ENCODE measurements at regions not wholly inside any gene's neighbourhood (a gene's known extent, or its start where the extent isn't known, plus 50 kb on each side); places are given as distances from the start of the nearest gene placed in this dataset.

DNA sequence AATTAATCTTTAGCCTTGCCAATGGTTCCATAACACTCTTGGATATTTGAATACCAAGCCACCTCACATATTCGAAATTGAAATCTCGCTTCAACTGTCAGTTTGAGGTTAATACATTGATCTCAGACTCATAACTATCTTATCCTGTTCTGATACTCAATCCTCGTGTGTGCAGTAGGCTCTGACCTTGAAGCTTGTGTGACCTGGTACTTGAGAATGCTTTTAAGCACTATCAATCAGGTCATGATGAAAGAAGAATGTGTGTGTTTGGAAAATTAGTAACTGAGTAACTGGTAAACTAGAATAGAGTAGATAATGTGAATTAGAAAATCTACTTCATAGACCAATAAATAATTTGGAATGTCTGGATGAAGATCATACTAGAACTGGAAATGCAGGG lies 1266.7 kb downstream of the MAT2B start:
- Histone ChIP-seq H3K9me3 (ENCODE audit: low read length) (peaks cover 76% of the 10 kb centered on the region), H3K27me3 (ENCODE audit: control insufficient read depth in 1 of 2, insufficient read depth in 2 of 2, low read length in 2 of 2) (no peaks in the 10 kb centered on the region), H4K20me1 (ENCODE audit: insufficient read depth, low read length) (no peaks in the 10 kb centered on the region), H3K27ac (ENCODE audit: extremely low read length, insufficient read depth, low read length) (no peak overlapping the region), H3K9ac (ENCODE audit: insufficient read depth, low read depth, low read length) (no peak overlapping the region), H3K4me3 (replicated peaks in 1 of 3; ENCODE audit: insufficient read depth in 1 of 3, low read depth in 2 of 3, low read length in 3 of 3) (no peak overlapping the region), H2AFZ (ENCODE audit: low read length) (no peak overlapping the region), H3K79me2 (ENCODE audit: insufficient read depth, low read length) (no peaks in the 10 kb centered on the region), H3K36me3 (replicated peaks in 1 of 2; ENCODE audit: control insufficient read depth in 1 of 2, insufficient read depth in 2 of 2, low read length in 2 of 2) (no peaks in the 10 kb centered on the region), H3K4me2 (ENCODE audit: low read depth, low read length) (no peak overlapping the region), H3K4me1 (ENCODE audit: insufficient read depth, low read length) (no peaks in the 10 kb centered on the region)
- intact Hi-C loops (cut with micrococcal nuclease; ENCODE audit: unreplicated experiment) (no loop called here), in situ Hi-C loops (cut with HindIII; ENCODE audit: extremely low pct_ligation_motif_present, low pct_unique_long_range_greater_than_20kb) (no loop called here)
- no peak for TF ChIP-seq CEBPG (CRISPR knock-in tag; IDR thresholded peaks at IDR 0.05)
- TF ChIP-seq SMAD3 (CRISPR knock-in tag; IDR thresholded peaks at IDR 0.05) = no peak
- no peak for TF ChIP-seq NKX3-1 (CRISPR knock-in tag; IDR thresholded peaks at IDR 0.05)
- TF ChIP-seq SKI (IDR thresholded peaks at IDR 0.05; ENCODE audit: partially characterized antibody) = no peak
- no peak for TF ChIP-seq ZNF34 (CRISPR knock-in tag; IDR thresholded peaks at IDR 0.05; ENCODE audit: borderline replicate concordance)
- no peak for TF ChIP-seq ZNF274 (CRISPR knock-in tag; IDR thresholded peaks at IDR 0.05)
- no peak for TF ChIP-seq ZNF678 (CRISPR knock-in tag; IDR thresholded peaks at IDR 0.05)
- TF ChIP-seq, protein P1, sequence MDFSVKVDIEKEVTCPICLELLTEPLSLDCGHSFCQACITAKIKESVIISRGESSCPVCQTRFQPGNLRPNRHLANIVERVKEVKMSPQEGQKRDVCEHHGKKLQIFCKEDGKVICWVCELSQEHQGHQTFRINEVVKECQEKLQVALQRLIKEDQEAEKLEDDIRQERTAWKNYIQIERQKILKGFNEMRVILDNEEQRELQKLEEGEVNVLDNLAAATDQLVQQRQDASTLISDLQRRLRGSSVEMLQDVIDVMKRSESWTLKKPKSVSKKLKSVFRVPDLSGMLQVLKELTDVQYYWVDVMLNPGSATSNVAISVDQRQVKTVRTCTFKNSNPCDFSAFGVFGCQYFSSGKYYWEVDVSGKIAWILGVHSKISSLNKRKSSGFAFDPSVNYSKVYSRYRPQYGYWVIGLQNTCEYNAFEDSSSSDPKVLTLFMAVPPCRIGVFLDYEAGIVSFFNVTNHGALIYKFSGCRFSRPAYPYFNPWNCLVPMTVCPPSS (IDR thresholded peaks at IDR 0.05) = no peak
- TF ChIP-seq HMGA1 (CRISPR knock-in tag; conservative IDR thresholded peaks at IDR 0.05) = no peak
- TF ChIP-seq PRMT3 (CRISPR knock-in tag; IDR thresholded peaks at IDR 0.05; ENCODE audit: borderline replicate concordance, low read depth) = no peak
- no peak for TF ChIP-seq TFDP2 (CRISPR knock-in tag; IDR thresholded peaks at IDR 0.05)
- no peak for TF ChIP-seq CHD4 (IDR thresholded peaks at IDR 0.05; ENCODE audit: borderline replicate concordance, low read length)
- TF ChIP-seq MLLT10 (CRISPR knock-in tag; IDR thresholded peaks at IDR 0.05) = no peak
- TF ChIP-seq DR1 (CRISPR knock-in tag; IDR thresholded peaks at IDR 0.05) = no peak
- no peak for TF ChIP-seq IKZF4 (CRISPR knock-in tag; IDR thresholded peaks at IDR 0.05; ENCODE audit: borderline replicate concordance, low read depth, not compliant biosample characterization)
- no peak for TF ChIP-seq SRSF1 (optimal IDR thresholded peaks at IDR 0.05; ENCODE audit: low read depth, low read length)
- no peak for TF ChIP-seq XBP1 (CRISPR knock-in tag; IDR thresholded peaks at IDR 0.05)
- TF ChIP-seq, protein P2, sequence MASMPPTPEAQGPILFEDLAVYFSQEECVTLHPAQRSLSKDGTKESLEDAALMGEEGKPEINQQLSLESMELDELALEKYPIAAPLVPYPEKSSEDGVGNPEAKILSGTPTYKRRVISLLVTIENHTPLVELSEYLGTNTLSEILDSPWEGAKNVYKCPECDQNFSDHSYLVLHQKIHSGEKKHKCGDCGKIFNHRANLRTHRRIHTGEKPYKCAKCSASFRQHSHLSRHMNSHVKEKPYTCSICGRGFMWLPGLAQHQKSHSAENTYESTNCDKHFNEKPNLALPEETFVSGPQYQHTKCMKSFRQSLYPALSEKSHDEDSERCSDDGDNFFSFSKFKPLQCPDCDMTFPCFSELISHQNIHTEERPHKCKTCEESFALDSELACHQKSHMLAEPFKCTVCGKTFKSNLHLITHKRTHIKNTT (CRISPR knock-in tag; IDR thresholded peaks at IDR 0.05) = no peak
- POLR2A ChIA-PET = no interaction called here
- CTCF ChIA-PET (ENCODE audit: low intra/inter-chr PET ratio, low total read pairs) = no interaction called here
- ATAC-seq (no peak), DNase-seq (ENCODE audit: low spot score) (no peak), FAIRE-seq (no peak)
- WGBS (ENCODE audit: low lambda C conversion rate) = 0% methylated on average over 3 of the region's 3 CpGs
- BruUV-seq (replicated peaks) = no TSS peak
